ENCODE measurements at regions not wholly inside any gene's neighbourhood (a gene's known extent, or its start where the extent isn't known, plus 50 kb on each side); places are given as distances from the start of the nearest gene placed in this dataset.
"Not testable (repeated sequence)": the region's sequence is repeated elsewhere in the genome, so short reads cannot be mapped to it uniquely, and the experiment has no call there.

- no peak for DNase-seq
These were observed 52.6 kb downstream of the TCF20 start for GRCh38 chr22:42217752-42218280.

DNA sequence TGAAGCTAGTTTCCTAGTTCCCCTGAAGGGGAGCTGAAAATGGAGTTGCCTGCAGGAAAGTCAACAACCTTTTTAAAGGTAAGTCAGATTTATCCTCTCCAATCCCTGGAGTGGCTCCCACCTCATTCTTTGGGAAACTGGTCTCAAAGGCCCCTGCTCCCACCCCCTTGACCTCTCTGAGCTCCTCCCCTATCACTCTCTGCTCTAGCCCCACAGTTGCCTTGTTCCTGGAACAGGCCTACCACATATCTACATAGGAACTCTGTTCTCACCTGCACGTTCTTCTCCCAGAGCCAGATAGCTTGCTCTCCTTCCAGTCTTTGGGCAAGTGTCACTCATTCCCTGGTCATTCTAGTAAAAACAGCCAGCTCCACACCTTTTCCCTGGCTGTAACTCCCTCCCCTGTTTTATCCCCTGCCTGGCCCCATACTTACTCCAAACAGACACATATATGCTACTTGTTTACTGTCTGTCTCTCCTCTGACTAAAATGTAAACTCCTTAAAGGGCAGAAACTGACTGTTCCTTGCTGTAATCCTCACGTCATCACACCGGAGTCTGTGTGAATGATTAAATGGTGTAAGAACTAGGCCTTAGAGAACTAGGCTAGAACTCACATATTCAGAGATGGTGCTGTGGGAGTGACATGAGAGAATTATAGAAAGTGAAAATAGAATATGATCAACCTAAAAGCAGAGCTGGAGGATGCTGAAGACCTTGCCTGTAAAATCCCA is 53.3 kb downstream of the TCF20 start:
- no peak for DNase-seq

GRCh38 chr22:42214633-42215415 is 55.6 kb downstream of the TCF20 start:
- DNase-seq = no peak

DNA sequence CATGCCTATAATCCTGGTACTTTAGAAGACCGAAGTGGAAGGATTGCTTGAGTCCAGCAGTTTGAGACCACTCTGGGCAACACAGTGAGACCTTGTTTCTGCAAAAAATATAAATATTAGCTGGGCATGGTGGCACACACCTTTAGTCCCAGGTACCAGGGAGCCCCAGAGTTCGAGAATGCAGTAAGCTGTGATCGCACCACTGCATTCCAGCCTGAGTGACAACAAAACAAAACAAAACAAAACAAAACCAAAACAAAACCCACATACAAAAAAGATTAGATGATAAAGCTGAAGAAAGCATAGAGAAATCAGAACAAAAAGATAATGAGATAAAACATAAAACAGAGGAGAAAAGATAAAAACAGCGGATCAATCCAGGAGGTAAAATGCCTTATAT is 62.1 kb downstream of the TCF20 start:
- DNase-seq = no peak

GRCh38 chr22:42207918-42208317 is 62.5 kb downstream of the TCF20 start:
- DNase-seq = no peak

- DNase-seq = no peak
These were observed 66.8 kb downstream of the TCF20 start for GRCh38 chr22:42203609-42204008.

- DNase-seq = peak; percentile 31
These were observed 67.8 kb downstream of the TCF20 start for GRCh38 chr22:42202669-42203068.

DNA sequence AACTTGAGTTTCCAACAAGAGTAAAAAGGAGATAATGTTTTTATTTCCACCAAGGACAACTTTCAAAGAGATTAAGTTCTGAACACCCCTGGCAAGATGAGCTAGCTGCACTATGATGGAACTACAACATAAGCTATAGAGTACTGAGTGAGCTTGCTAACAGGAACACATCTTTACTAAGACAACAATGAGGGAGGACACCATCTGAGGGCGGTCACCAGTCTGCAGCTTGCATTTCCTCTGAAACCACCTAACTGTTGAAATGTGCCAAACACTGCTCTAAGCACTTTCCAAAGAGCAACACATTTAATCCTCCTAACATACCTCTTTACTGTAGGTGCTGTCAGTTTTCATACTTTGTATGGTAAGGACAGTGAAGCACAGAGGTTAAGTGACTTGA is 68.4 kb downstream of the TCF20 start:
- DNase-seq = no peak

DNA sequence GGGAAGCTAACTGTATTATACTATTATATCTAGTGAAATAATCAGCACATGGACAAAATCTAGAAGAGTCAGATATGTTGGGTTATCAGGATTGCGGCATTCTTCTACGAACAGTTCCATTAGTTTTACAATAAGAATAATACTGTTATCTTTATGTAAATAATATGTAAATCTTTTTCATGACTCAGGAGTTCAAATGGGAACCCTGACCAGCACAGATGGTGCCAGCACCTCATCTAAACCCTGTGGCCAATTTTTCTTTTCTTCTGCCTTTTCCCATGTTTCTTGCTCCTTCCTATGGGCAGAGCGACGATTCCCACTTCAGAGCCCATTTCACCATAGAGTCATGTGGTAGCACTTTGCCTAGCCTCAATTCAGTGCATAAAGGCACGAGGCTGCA is 68.4 kb upstream of the CYP2D6 start:
- no peak for DNase-seq

GRCh38 chr22:42198226-42198625 is 67.6 kb upstream of the CYP2D6 start:
- DNase-seq = no peak

DNA sequence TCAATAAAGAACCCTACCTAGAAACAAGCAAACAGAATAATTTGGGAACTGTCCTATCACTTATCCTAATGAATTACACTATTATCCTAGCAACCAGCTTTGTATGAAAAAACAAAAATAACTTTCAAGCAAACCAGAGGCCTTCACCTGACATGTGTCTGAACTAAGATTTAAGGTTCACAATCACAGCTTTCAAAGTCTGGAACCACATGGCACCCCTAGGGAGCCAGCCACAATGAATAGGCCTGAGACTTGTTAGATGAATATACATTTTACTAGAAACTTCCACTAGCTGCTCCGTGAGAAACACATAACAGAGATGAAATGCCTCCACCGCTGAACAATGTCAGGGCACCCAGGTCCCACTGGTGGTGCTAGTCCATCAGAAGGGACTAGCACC is 65.8 kb upstream of the CYP2D6 start:
- no peak for DNase-seq

DNA sequence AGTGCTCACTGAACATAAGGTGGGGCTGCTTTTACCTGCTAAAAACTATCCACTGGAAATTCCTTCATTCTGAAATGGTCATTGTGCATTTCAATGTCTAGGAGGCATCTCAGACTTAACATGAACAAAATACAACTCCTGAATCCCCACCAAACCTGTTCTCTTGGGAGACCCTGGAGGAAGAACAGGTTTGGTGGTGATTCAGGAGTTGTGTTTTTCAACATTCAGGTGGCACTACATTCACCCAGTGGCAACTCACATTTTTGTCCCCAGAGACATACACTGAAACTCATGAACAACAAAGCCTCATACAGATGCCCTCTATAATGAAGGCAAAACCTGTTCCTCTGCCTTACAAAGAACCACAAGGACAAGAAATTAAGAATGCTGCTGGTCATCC is 64.3 kb upstream of the CYP2D6 start:
- no peak for DNase-seq

- no peak for DNase-seq
These were observed 63.7 kb upstream of the CYP2D6 start for GRCh38 chr22:42194104-42194851.

- no peak for DNase-seq
These were observed 61.9 kb upstream of the CYP2D6 start for GRCh38 chr22:42192547-42192946.

DNA sequence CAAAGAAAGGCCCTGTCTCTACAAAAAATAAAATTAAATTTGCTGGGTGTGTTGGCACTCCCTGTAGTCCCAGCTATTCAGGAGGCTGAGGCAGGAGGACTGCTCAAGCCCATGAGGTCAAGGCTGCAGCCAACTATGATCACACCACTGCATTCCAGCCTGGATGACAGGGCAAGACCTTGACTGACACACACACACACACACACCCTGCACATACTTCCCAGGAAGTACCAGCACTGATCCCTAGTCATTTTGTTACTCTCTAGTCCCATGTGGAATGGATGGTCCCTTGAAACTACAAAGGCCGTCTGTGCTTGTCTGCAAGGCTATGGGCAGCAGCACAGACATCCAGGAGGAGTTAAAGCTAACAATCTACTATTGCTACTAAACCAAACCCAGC is 59.7 kb upstream of the CYP2D6 start:
- DNase-seq = no peak

DNA sequence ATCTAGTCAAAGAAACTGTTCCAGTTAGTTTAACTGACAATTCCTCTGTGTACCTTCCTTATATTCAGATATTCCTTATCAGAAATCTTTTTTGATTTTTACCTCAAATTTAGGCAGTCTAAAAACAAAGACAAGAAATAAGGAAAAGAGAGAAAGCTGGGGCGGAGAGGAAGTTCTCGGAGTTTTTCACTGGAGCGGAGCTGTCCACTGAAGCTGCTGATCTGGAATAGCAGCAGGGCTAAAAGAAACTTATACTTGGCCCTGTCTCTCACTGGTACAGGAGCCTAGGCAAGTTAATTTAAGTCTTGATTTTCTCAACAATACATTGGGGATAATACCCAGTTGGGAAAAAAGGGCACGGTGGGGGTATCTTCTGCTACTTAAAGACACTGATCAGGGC is 59.2 kb upstream of the CYP2D6 start:
- DNase-seq = no peak

DNA sequence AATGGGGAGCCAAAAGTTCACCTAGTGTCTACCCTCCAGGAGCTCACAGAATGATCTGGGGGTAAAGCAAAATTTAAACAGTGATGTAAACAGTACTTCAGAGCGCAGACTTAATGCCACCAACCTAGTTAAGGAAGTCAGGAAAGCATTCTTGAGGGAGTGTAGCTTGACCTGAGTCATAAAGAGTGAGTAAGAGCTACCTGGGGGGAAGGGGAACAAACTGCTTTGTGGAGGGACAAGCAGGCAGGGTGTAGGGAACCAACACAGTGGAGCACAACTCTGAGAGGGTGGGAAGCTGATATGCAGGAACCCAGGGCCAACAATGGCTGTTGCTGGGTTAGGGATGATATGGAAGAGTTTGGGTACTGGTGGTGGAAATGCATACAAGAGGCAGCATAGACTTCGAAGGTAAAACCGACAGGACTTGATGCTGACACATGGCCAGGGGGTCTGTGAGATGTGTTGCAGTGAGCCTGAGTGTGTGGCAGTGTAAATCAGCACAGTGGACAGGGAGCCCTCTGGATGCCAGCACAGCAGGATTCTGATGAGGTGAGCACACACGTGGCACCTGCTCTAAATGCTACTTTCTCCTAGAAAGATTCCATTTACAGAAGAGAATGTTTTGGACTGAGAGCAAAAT is 58.3 kb upstream of the CYP2D6 start:
- DNase-seq = no peak

DNA sequence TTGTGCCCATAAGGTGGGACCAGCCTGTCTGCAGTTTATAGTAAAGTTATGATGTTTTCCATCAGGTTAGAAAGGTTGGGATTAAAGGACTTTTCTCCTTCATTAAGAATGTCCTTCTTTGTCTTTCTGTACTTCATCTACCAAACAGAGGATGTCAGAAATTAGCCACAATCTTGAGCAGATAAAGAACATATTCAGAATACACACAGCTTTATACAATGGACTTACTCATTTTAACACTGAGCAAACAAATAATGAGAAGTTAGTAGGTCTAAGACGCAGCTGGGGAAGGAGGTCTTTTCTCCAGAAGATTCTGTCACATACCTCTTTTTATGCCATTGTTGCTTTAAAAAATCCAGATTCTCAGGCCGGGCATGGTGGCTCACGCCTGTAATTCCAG is 57.0 kb upstream of the CYP2D6 start:
- DNase-seq = no peak

GRCh38 chr22:42185915-42186439 is 55.4 kb upstream of the CYP2D6 start:
- no peak for DNase-seq

- DNase-seq = no peak
These were observed 54.2 kb upstream of the CYP2D6 start for GRCh38 chr22:42184852-42185251.

DNA sequence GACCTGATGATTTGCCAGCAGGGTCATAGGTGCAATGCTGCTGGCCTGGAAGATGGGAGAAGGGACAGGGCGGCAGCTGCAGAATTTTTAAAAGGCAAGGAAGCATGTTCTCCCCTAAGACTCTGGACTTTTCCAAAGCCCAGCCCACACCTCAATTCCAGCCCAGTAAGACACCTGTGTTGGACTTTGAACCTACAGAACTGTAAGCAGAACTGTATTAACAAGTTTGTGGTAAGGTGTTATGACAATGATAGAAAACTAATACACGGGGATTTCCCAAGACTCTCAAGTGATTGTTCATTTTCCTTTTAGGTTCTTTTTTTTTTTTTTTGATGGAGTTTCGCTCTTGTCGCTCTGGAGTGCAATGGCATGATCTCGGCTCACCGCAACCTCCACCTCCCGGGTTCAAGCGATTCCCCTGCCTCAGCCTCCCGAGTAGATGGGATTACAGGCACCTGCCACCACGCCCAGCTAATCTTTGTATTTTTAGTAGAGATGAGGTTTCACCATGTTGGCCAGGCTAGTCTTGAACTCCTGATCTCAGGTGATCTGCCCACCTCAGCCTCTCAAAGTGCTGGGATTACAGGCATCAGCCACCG is 53.0 kb upstream of the CYP2D6 start:
- not testable (repeated sequence) for DNase-seq

GRCh38 chr22:42180349-42180842 is 49.8 kb upstream of the CYP2D6 start:
- peak; percentile 40 for DNase-seq

Data from activated effector memory CD4-positive, alpha-beta T cell treated with Interleukin-2 at 50 U/mL for 16 hours (primary cell).